A673 (cell line): ENCODE measurements at regions not wholly inside any gene's neighbourhood (a gene's known extent, or its start where the extent isn't known, plus 50 kb on each side); places are given as distances from the start of the nearest gene placed in this dataset.

ENCODE experiments used
- CTCF ChIP-seq: fragments of 300-800, 200-600 bp; sonication (generic); conservative IDR thresholded peaks from 2 replicates; pipeline ENCODE4 v1.5.1; 2017; ENCODE audit warnings: low read depth, mild to moderate bottlenecking, antibody characterized with exemption, low read length, moderate library complexity, mixed read lengths
- EZH2 ChIP-seq: fragments of 200-600 bp; sonication (generic); IDR thresholded peaks from 2 replicates; pipeline ENCODE4 v1.6.1; 2017; ENCODE audit warnings: borderline replicate concordance, low read depth, mild to moderate bottlenecking, mixed read lengths, antibody characterized with exemption, low read length; ENCODE audit not compliant: poor library complexity, severe bottlenecking

- TF ChIP-seq CTCF (no peak), EZH2 (no peak)
These were observed 152.5 kb upstream of the WNT4 start for GRCh38 chr1:22295396-22295795.
